ENCODE measurements at regions not wholly inside any gene's neighbourhood (a gene's known extent, or its start where the extent isn't known, plus 50 kb on each side); places are given as distances from the start of the nearest gene placed in this dataset.

DNA sequence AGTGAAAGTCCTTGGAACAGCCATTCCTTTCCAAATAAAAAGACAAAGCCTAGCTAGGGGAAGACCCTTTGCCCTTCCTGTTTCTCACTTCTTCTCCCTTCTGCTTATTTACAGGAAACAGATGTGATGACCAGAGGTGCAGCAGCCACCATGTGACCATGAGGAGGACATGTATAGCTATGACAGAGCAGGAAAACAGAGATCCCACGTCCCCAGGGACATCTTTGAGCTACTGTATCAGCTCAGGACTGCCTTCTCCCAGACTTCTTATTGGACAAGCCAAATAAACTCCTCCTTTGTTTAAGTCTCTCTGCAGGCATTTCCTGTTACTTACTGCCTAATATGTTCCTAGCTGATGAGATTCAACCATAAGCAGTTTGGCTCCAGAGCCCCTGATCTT lies 133.1 kb upstream of the MLN start:
- Mint-ChIP-seq H3K36me3 (no peaks in the 10 kb centered on the region), H3K4me1 (peaks cover 0 to 4% (median 0%) of the 10 kb centered on the region in 4 donors), H3K27ac (peak overlapping the region in 1 of 7 donors; percentile 16), H3K4me3 (no peak overlapping the region), H3K27me3 (peaks cover 1 to 2% of the 10 kb centered on the region in 2 donors), H3K9me3 (no peaks in the 10 kb centered on the region)
- Histone ChIP-seq H3K4me1 (ENCODE audit: insufficient read depth, low read length) (no peaks in the 10 kb centered on the region), H3K4me3 (ENCODE audit: low read length in 2 of 2) (no peak overlapping the region), H3K27me3 (ENCODE audit: insufficient read depth, low read length) (no peaks in the 10 kb centered on the region), H3K9me3 (ENCODE audit: control insufficient read depth in 1 of 2, low read length in 2 of 2) (no peaks in the 10 kb centered on the region), H3K36me3 (ENCODE audit: insufficient read depth, low read length) (no peaks in the 10 kb centered on the region), H3K27ac (ENCODE audit: low read depth, low read length) (no peak overlapping the region)
- ChIA-PET POLR2A (ENCODE audit: partially characterized antibody) (no interaction called here), CTCF (ENCODE audit: partially characterized antibody) (no interaction called here)
- intact Hi-C loops (cut with micrococcal nuclease) = no loop called here
- DNase-seq = no peak

DNA sequence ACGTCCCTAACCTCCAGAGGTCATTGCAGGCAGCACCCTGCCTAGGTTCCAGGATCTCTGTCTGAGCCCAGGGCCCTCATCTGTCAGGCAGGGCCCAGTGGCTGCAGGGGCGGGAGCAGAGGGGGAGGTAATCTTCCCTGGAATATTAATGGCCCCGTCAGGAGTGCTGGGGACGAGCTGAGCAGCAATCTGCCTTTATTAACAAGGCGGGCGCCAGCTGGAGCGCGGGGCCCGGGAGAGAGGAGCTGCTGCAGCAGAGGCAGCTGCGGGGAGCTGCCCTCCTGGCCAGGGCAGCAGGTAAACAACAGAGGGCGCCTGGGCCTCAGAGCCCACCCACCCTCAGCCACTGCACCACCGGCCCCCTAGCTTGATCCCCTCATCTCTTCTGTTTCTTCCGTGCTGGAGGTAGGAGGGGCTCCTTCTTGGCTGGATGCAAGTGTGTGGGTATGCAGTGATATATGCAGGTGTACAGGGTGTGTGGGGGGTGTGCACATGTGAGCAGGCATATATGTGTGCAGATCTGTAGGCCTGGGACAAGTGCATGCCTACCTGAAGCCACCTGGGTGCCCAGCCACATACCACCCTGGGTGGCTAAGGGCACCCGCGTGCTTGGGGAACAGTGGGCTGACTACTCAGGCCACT lies 131.8 kb upstream of the MLN start:
- Histone ChIP-seq H3K4me1 (ENCODE audit: insufficient read depth, low read length) (no peaks in the 10 kb centered on the region), H3K9me3 (ENCODE audit: control insufficient read depth in 1 of 2, low read length in 2 of 2) (no peaks in the 10 kb centered on the region), H3K36me3 (ENCODE audit: insufficient read depth, low read length) (no peaks in the 10 kb centered on the region), H3K4me3 (ENCODE audit: low read length in 2 of 2) (no peak overlapping the region), H3K27ac (ENCODE audit: low read depth, low read length) (no peak overlapping the region), H3K27me3 (ENCODE audit: insufficient read depth, low read length) (no peaks in the 10 kb centered on the region)
- intact Hi-C loops (cut with micrococcal nuclease) = no loop called here
- H3K36me3 Mint-ChIP-seq = no peaks in the 10 kb centered on the region
- peaks cover 0 to 2% of the 10 kb centered on the region in 2 donors for H3K27me3 Mint-ChIP-seq
- no peak overlapping the region for H3K27ac Mint-ChIP-seq
- ChIA-PET POLR2A (ENCODE audit: partially characterized antibody) (no interaction called here), CTCF (ENCODE audit: partially characterized antibody) (no interaction called here)
- H3K9me3 Mint-ChIP-seq = no peaks in the 10 kb centered on the region
- H3K4me1 Mint-ChIP-seq = peaks cover 0 to 4% (median 0%) of the 10 kb centered on the region in 4 donors
- DNase-seq = no peak
- no peak overlapping the region for H3K4me3 Mint-ChIP-seq

DNA sequence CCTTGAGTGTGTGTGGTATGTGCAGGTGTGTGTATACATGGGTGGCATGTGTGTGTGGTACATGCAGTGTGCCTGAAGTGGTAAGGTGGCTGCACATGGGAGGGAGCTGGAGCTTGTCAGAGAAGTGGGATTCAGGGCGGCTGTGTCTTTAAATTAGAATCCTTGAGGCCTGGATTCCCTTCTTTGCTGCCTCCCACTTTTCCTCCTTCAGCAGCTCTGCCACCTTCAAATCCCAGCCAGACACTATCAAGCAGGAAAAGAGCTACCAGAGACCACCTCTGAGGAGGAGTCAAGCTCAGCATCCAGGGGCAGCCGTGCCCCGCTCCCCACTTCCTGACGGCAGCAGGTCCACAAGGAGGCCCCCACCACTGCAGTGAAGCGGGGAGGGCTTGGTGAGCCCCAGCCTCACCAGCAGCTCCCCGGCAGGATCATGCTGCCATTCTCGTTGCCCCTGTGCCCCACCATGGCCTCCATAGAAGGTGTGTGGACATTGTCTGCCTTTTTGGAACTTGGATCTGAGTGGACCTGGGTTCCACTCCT lies 131.0 kb upstream of the MLN start:
- ChIA-PET CTCF (ENCODE audit: partially characterized antibody) (no interaction called here), POLR2A (ENCODE audit: partially characterized antibody) (no interaction called here)
- Histone ChIP-seq H3K4me3 (ENCODE audit: low read length in 2 of 2) (no peak overlapping the region), H3K27ac (ENCODE audit: low read depth, low read length) (no peak overlapping the region), H3K36me3 (ENCODE audit: insufficient read depth, low read length) (no peaks in the 10 kb centered on the region), H3K27me3 (ENCODE audit: insufficient read depth, low read length) (no peaks in the 10 kb centered on the region), H3K4me1 (ENCODE audit: insufficient read depth, low read length) (no peaks in the 10 kb centered on the region), H3K9me3 (ENCODE audit: control insufficient read depth in 1 of 2, low read length in 2 of 2) (no peaks in the 10 kb centered on the region)
- Mint-ChIP-seq H3K27me3 (peaks cover 0 to 1% of the 10 kb centered on the region in 2 donors), H3K4me3 (no peak overlapping the region), H3K4me1 (peaks cover 0 to 4% (median 0%) of the 10 kb centered on the region in 4 donors), H3K36me3 (no peaks in the 10 kb centered on the region), H3K27ac (peak overlapping the region in 1 of 7 donors; percentile 59), H3K9me3 (no peaks in the 10 kb centered on the region)
- intact Hi-C loops (cut with micrococcal nuclease) = no loop called here
- no peak for DNase-seq

DNA sequence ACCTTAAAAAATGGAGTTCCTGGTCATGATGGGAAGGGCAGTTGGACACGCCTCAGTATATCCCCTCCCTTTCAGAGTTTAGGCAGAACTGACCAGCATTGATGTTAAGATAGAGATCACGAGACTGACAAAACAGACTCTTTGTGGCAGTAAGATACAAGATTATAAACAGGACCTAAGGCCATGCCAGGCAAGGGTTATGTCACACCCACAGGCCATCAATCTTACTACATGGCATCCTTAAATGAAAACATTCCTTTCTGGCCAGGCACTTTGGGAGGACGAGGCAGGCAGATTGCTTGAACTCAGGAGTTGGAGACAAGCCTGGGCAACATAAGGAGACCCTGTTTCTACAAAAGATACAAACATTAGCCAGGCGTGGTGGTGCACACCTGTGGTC lies 129.3 kb upstream of the MLN start:
- Mint-ChIP-seq H3K4me3 (no peak overlapping the region), H3K27ac (no peak overlapping the region), H3K4me1 (peaks cover 0 to 4% (median 0%) of the 10 kb centered on the region in 4 donors), H3K36me3 (no peaks in the 10 kb centered on the region), H3K9me3 (no peaks in the 10 kb centered on the region), H3K27me3 (no peaks in the 10 kb centered on the region)
- no peak overlapping the region for H3K27ac ChIP-seq (ENCODE audit: low read depth, low read length)
- no peaks in the 10 kb centered on the region for H3K4me1 ChIP-seq (ENCODE audit: insufficient read depth, low read length)
- H3K9me3 ChIP-seq (ENCODE audit: control insufficient read depth in 1 of 2, low read length in 2 of 2) = no peaks in the 10 kb centered on the region
- H3K36me3 ChIP-seq (ENCODE audit: insufficient read depth, low read length) = no peaks in the 10 kb centered on the region
- H3K27me3 ChIP-seq (ENCODE audit: insufficient read depth, low read length) = no peaks in the 10 kb centered on the region
- POLR2A ChIA-PET (ENCODE audit: partially characterized antibody) = no interaction called here
- no peak overlapping the region for H3K4me3 ChIP-seq (ENCODE audit: low read length in 2 of 2)
- no peak for DNase-seq
- intact Hi-C loops (cut with micrococcal nuclease) = no loop called here
- CTCF ChIA-PET (ENCODE audit: partially characterized antibody) = no interaction called here

DNA sequence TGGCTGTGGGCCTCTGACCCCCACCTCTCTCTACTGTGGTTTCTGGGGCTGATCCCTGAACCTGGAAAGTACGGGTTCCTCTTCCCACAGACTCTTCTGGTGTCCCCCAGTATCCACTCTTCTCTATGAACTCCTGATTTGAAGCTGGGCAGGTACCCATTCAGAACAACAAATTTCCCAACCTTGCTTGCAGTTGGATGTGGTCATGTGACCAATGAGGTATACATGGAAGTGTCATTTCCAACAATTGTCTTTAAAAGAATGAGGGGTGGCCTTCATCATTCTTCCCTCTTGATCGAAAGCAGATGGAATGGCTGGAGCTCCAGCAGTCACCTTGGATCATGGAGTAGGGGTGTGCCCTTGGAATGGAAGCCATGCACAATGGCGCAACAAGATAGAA lies 128.0 kb upstream of the MLN start:
- Histone ChIP-seq H3K4me1 (ENCODE audit: insufficient read depth, low read length) (no peaks in the 10 kb centered on the region), H3K9me3 (ENCODE audit: control insufficient read depth in 1 of 2, low read length in 2 of 2) (no peaks in the 10 kb centered on the region), H3K27me3 (ENCODE audit: insufficient read depth, low read length) (no peaks in the 10 kb centered on the region), H3K36me3 (ENCODE audit: insufficient read depth, low read length) (no peaks in the 10 kb centered on the region), H3K27ac (ENCODE audit: low read depth, low read length) (no peak overlapping the region), H3K4me3 (ENCODE audit: low read length in 2 of 2) (no peak overlapping the region)
- POLR2A ChIA-PET (ENCODE audit: partially characterized antibody) = interaction anchor here (0.6 kb wide), 1 partner anchor 559 kb away, joined by 3 read pairs; no protein-coding TSS in a partner anchor
- DNase-seq = peak in 1 of 5 donors; percentile 5
- no peak overlapping the region for H3K27ac Mint-ChIP-seq
- intact Hi-C loops (cut with micrococcal nuclease) = no loop called here
- no peaks in the 10 kb centered on the region for H3K27me3 Mint-ChIP-seq
- H3K4me3 Mint-ChIP-seq = no peak overlapping the region
- no peaks in the 10 kb centered on the region for H3K36me3 Mint-ChIP-seq
- H3K4me1 Mint-ChIP-seq = peaks cover 0 to 2% (median 0%) of the 10 kb centered on the region in 4 donors
- CTCF ChIA-PET (ENCODE audit: partially characterized antibody) = no interaction called here
- H3K9me3 Mint-ChIP-seq = no peaks in the 10 kb centered on the region

DNA sequence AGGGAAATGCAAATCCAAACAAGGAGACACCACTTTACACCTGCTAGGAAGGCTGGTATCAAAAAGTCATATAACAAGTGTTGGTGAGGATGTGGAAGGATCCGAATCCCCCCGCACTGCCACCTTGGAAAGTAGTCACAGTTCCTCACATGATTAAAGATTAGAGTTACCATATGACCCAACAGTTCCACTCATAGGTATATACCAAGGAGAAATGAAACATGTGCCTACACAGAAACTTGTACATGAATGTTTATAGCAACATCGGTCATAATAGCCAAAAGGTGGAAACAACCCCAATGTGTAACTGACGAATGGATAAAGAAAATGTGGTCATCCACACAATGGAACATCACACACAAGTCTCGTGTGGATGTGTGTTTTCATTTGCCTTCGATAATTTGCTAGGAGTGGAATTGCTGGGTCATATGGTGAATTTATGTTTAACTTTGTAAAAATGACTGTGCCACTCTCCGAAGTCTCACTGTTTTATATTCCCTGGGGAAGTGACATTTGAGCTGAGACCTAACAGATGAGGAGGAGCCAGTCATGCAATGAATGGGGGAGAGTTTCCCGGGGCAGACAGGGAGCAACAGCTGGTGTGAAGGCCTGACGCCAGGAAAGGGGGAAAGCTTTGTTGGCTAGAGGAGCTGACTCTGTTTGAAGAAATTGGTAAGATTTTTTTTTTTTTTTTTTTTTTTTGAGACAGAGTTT lies 125.9 kb upstream of the MLN start:
- Mint-ChIP-seq H3K27me3 (no peaks in the 10 kb centered on the region), H3K4me1 (no peaks in the 10 kb centered on the region), H3K4me3 (no peak overlapping the region), H3K36me3 (no peaks in the 10 kb centered on the region), H3K9me3 (no peaks in the 10 kb centered on the region), H3K27ac (no peak overlapping the region)
- no peaks in the 10 kb centered on the region for H3K36me3 ChIP-seq (ENCODE audit: insufficient read depth, low read length)
- H3K4me3 ChIP-seq (ENCODE audit: low read length in 2 of 2) = no peak overlapping the region
- DNase-seq = no peak
- no peaks in the 10 kb centered on the region for H3K27me3 ChIP-seq (ENCODE audit: insufficient read depth, low read length)
- H3K27ac ChIP-seq (ENCODE audit: low read depth, low read length) = no peak overlapping the region
- intact Hi-C loops (cut with micrococcal nuclease) = no loop called here
- POLR2A ChIA-PET (ENCODE audit: partially characterized antibody) = no interaction called here
- H3K9me3 ChIP-seq (ENCODE audit: control insufficient read depth in 1 of 2, low read length in 2 of 2) = no peaks in the 10 kb centered on the region
- H3K4me1 ChIP-seq (ENCODE audit: insufficient read depth, low read length) = no peaks in the 10 kb centered on the region
- CTCF ChIA-PET (ENCODE audit: partially characterized antibody) = interaction anchor here (1.2 kb wide), 1 partner anchor 15 kb away, joined by 3 read pairs; no protein-coding TSS in a partner anchor

DNA sequence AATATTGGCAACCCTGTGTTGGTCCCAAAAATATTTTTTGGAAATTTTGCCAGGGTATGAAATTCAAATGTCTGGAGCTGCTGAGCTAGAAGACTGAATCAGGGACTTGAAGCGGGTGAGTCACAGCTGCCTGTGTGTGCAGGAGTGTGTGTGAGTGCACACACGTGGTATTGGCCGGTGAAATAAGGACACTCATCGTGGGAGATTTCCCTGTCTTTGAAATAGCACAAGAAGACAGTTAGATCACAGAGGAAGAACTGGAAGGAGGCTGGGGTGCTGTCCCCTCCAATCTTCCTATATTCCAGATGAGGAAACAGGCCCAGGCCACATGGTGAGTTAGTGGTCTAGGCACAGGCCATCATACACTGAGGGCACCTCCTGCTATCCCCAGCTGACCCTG lies 123.8 kb upstream of the MLN start:
- intact Hi-C loops (cut with micrococcal nuclease) = no loop called here
- H3K4me1 Mint-ChIP-seq = peaks cover 4 to 17% (median 7%) of the 10 kb centered on the region in 4 donors
- H3K4me3 Mint-ChIP-seq = no peak overlapping the region
- POLR2A ChIA-PET (ENCODE audit: partially characterized antibody) = interaction anchor here (1.2 kb wide), 1 partner anchor 42 kb away, joined by 4 read pairs; no protein-coding TSS in a partner anchor
- peaks cover 6% of the 10 kb centered on the region for H3K4me1 ChIP-seq (ENCODE audit: insufficient read depth, low read length)
- no peak overlapping the region for H3K27ac ChIP-seq (ENCODE audit: low read depth, low read length)
- no peaks in the 10 kb centered on the region for H3K27me3 Mint-ChIP-seq
- DNase-seq = peak in 1 of 5 donors; percentile 5
- H3K9me3 ChIP-seq (ENCODE audit: control insufficient read depth in 1 of 2, low read length in 2 of 2) = no peaks in the 10 kb centered on the region
- H3K27ac Mint-ChIP-seq = peak overlapping the region in 1 of 7 donors; percentile 29
- H3K36me3 Mint-ChIP-seq = no peaks in the 10 kb centered on the region
- H3K9me3 Mint-ChIP-seq = no peaks in the 10 kb centered on the region
- no peak overlapping the region for H3K4me3 ChIP-seq (ENCODE audit: low read length in 2 of 2)
- no peaks in the 10 kb centered on the region for H3K27me3 ChIP-seq (ENCODE audit: insufficient read depth, low read length)
- H3K36me3 ChIP-seq (ENCODE audit: insufficient read depth, low read length) = no peaks in the 10 kb centered on the region
- CTCF ChIA-PET (ENCODE audit: partially characterized antibody) = interaction anchor here (1.6 kb wide), 1 partner anchor 31 kb away, joined by 3 read pairs; no protein-coding TSS in a partner anchor
